ENCODE measurements at regions not wholly inside any gene's neighbourhood (a gene's known extent, or its start where the extent isn't known, plus 50 kb on each side); places are given as distances from the start of the nearest gene placed in this dataset.

GRCh38 chr16:63530208-63530607, 1494.0 kb upstream of the CDH8 start:
- TF ChIP-seq, protein P1, sequence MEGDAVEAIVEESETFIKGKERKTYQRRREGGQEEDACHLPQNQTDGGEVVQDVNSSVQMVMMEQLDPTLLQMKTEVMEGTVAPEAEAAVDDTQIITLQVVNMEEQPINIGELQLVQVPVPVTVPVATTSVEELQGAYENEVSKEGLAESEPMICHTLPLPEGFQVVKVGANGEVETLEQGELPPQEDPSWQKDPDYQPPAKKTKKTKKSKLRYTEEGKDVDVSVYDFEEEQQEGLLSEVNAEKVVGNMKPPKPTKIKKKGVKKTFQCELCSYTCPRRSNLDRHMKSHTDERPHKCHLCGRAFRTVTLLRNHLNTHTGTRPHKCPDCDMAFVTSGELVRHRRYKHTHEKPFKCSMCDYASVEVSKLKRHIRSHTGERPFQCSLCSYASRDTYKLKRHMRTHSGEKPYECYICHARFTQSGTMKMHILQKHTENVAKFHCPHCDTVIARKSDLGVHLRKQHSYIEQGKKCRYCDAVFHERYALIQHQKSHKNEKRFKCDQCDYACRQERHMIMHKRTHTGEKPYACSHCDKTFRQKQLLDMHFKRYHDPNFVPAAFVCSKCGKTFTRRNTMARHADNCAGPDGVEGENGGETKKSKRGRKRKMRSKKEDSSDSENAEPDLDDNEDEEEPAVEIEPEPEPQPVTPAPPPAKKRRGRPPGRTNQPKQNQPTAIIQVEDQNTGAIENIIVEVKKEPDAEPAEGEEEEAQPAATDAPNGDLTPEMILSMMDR (IDR thresholded peaks at IDR 0.05), result no peak

DNA sequence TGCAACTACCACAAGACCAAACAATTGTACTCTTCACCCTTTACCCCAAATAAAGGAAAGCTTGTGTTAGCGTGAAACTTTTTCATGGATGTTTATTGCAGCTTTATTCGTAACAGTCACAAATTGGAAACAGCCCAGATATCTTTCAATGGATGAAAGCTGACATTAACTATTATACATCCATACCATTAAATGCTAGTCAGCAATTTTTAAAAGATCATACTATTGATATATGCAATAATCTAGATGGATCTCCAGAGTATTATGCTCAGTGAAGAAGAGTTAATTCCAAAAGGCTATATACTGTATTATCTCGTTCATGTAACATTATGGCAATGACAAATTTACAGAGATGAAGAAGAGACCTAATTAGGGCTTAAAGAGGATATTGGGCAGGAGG, 1491.2 kb upstream of the CDH8 start:
- TF ChIP-seq, protein P1 (IDR thresholded peaks at IDR 0.05), result no peak

GRCh38 chr16:63516394-63516793, 1480.2 kb upstream of the CDH8 start:
- TF ChIP-seq, protein P1 (IDR thresholded peaks at IDR 0.05), result no peak

DNA sequence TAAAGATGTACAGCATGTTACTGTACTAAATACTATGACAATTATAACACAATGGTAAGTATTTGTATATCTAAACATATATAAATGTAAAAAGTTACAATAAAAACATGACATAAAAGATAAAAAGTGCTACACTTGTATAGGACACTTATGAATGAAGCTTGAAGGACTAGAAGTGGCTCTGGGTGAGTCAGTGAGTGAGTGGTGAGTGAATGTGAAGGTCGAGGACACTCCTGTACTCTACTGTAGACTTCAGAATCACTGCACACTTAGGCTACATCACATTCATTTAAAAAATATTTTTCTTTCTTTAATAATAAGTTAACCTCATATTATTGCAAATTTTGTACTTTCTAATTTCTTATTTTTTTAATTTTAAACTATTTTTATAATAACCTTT, 1476.7 kb upstream of the CDH8 start:
- TF ChIP-seq, protein P1 (IDR thresholded peaks at IDR 0.05), result no peak

GRCh38 chr16:63497408-63497807, 1461.2 kb upstream of the CDH8 start:
- TF ChIP-seq, protein P1 (IDR thresholded peaks at IDR 0.05), result no peak

- TF ChIP-seq, protein P1 (IDR thresholded peaks at IDR 0.05), result no peak
Measured at GRCh38 chr16:63496282-63496681, 1460.0 kb upstream of the CDH8 start.

DNA sequence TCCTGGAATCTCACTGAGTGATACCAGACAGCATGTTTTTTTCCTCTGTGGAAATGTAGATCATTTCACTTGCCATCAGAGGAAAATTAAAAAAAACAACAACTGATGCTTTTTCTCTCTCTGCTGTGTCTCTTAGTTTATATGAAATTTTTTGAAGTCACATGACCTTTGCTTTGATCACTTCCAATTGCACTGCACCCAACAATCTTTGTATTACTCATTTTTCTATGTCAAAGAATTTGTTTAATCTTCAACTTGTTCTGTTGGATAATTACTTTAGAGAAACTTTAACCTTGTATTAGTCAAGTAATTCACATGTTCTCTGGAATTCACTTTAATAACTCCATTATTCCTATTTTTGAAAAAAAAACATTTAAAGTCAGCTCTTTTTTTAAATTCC, 1452.7 kb upstream of the CDH8 start:
- TF ChIP-seq, protein P1 (IDR thresholded peaks at IDR 0.05), result no peak

DNA sequence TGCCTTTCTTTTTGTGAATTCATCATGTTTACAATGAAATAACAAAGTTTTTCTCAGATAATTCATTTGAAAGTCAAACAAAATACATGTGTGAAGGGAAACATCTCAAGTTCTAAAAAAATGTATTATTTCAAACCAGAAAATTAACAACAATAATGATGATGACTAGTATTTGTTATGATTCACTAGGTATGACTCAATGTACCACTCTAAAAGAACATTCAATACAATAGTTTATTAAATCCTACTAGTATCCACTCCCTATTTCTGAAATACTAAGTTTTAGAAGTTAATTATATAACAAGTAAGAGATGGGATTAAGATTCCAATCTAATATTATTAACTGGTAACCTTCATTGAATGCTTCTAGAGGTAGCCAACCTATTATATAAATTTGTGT, 1444.8 kb upstream of the CDH8 start:
- TF ChIP-seq, protein P1 (IDR thresholded peaks at IDR 0.05), result no peak
